H9 (cell line): ENCODE measurements at regions not wholly inside any gene's neighbourhood (a gene's known extent, or its start where the extent isn't known, plus 50 kb on each side); places are given as distances from the start of the nearest gene placed in this dataset.

Experiments
- DNase-seq: peaks from one replicate; pipeline ENCODE4 v3.0.0-alpha.2; 2017
- H2AFZ ChIP-seq: one replicate; pipeline ENCODE4 v1.6.1; 2013; ENCODE audit warnings: mild to moderate bottlenecking, low read length, control low read depth, moderate library complexity
- H2AK5ac ChIP-seq: 2 replicates; pipeline ENCODE4 v1.6.1; 2013; ENCODE audit warnings: low read length, control low read depth, mixed read lengths; ENCODE audit not compliant: insufficient read length
- H2BK120ac ChIP-seq: one replicate; pipeline ENCODE4 v1.6.1; 2013; ENCODE audit warnings: low read depth, mild to moderate bottlenecking, low read length, control low read depth, inconsistent platforms; ENCODE audit not compliant: poor library complexity, severe bottlenecking
- H2BK12ac ChIP-seq: 2 replicates; pipeline ENCODE4 v1.6.1; 2013; ENCODE audit warnings: low read length, control low read depth, mixed read lengths, low read depth; ENCODE audit not compliant: insufficient read length
- H2BK15ac ChIP-seq: 2 replicates; pipeline ENCODE4 v1.6.1; 2013; ENCODE audit warnings: low read depth, low read length, control low read depth
- H2BK20ac ChIP-seq: one replicate; pipeline ENCODE4 v1.6.1; 2013; ENCODE audit warnings: low read depth, mild to moderate bottlenecking, low read length, control low read depth, inconsistent platforms; ENCODE audit not compliant: poor library complexity, severe bottlenecking
- H2BK5ac ChIP-seq: 2 replicates; pipeline ENCODE4 v1.6.1; 2013; ENCODE audit warnings: low read length, control low read depth, mixed read lengths; ENCODE audit not compliant: insufficient read length
- H3K14ac ChIP-seq: 2 replicates; pipeline ENCODE4 v1.6.1; 2013; ENCODE audit warnings: low read length, control low read depth; ENCODE audit not compliant: insufficient read depth
- H3K18ac ChIP-seq: 2 replicates; pipeline ENCODE4 v1.6.1; 2013; ENCODE audit warnings: low read depth, mild to moderate bottlenecking, mixed read lengths, low read length, control low read depth; ENCODE audit not compliant: insufficient read length
- H3K23ac ChIP-seq: 2 replicates; pipeline ENCODE4 v1.6.1; 2013; ENCODE audit warnings: low read length, control low read depth, mixed read lengths, low read depth; ENCODE audit not compliant: insufficient read length
- H3K23me2 ChIP-seq: 2 replicates; pipeline ENCODE4 v1.6.1; 2013; ENCODE audit warnings: low read depth, mild to moderate bottlenecking, mixed read lengths, low read length, control low read depth; ENCODE audit not compliant: insufficient read length, poor library complexity, severe bottlenecking
- H3K27ac ChIP-seq: 2 replicates; pipeline ENCODE4 v1.5.1; 2013; ENCODE audit warnings: low read length, control low read depth, mixed read lengths, low read depth; ENCODE audit not compliant: insufficient read length
- H3K27me3 ChIP-seq: 2 replicates; pipeline ENCODE4 v1.6.1; 2013; ENCODE audit warnings: low read length, control low read depth, inconsistent platforms; ENCODE audit not compliant: insufficient read depth
- H3K4ac ChIP-seq: 2 replicates; pipeline ENCODE4 v1.6.1; 2013; ENCODE audit warnings: low read depth, mild to moderate bottlenecking, control low read depth, inconsistent platforms, low read length, moderate library complexity
- H3K4me1 ChIP-seq: 2 replicates; pipeline ENCODE4 v1.6.1; 2013; ENCODE audit warnings: low read length, control low read depth, inconsistent platforms; ENCODE audit not compliant: insufficient read depth
- H3K4me2 ChIP-seq: 2 replicates; pipeline ENCODE4 v1.6.1; 2013; ENCODE audit warnings: low read length, control low read depth, mixed read lengths; ENCODE audit not compliant: insufficient read length, insufficient read depth
- H3K56ac ChIP-seq: 2 replicates; pipeline ENCODE4 v1.6.1; 2013; ENCODE audit warnings: low read depth, mild to moderate bottlenecking, mixed read lengths, low read length, control low read depth; ENCODE audit not compliant: insufficient read length
- H3K79me1 ChIP-seq: 2 replicates; pipeline ENCODE4 v1.6.1; 2013; ENCODE audit warnings: low read depth, mild to moderate bottlenecking, moderate library complexity, low read length, control low read depth, inconsistent platforms; ENCODE audit not compliant: insufficient read depth, poor library complexity, severe bottlenecking
- H3K79me2 ChIP-seq: 2 replicates; pipeline ENCODE4 v1.6.1; 2013; ENCODE audit warnings: low read length, control low read depth, inconsistent platforms; ENCODE audit not compliant: insufficient read depth
- H3K9ac ChIP-seq: 2 replicates; pipeline ENCODE4 v1.6.1; 2013; ENCODE audit warnings: low read length, control low read depth, mixed read lengths; ENCODE audit not compliant: insufficient read length; ENCODE audit errors: extremely low read depth
- H3K9me3 ChIP-seq: one replicate; pipeline ENCODE4 v1.6.1; 2013; ENCODE audit warnings: low read depth, low read length, inconsistent platforms; ENCODE audit not compliant: control insufficient read depth
- H3T11ph ChIP-seq: one replicate; pipeline ENCODE4 v1.6.1; 2013; ENCODE audit warnings: mild to moderate bottlenecking, low read length, control low read depth, inconsistent platforms
- H4K20me1 ChIP-seq: one replicate; pipeline ENCODE4 v1.6.1; 2013; ENCODE audit not compliant: control insufficient read depth, insufficient read length, insufficient read depth
- H4K5ac ChIP-seq: 2 replicates; pipeline ENCODE4 v1.6.1; 2013; ENCODE audit warnings: low read depth, mild to moderate bottlenecking, mixed read lengths, low read length, control low read depth; ENCODE audit not compliant: insufficient read length
- H4K8ac ChIP-seq: replicated peaks from 2 replicates; pipeline ENCODE4 v1.6.1; 2013; ENCODE audit warnings: low read length, control low read depth, mixed read lengths, low read depth; ENCODE audit not compliant: insufficient read length
- H4K91ac ChIP-seq: 2 replicates; pipeline ENCODE4 v1.6.1; 2013; ENCODE audit warnings: low read depth, mild to moderate bottlenecking, moderate library complexity, mixed read lengths, low read length, control low read depth; ENCODE audit not compliant: insufficient read length
- H3K27ac Mint-ChIP-seq, 3 experiments: 2 replicates in 2 of 3; 3 replicates in 1 of 3; pipeline ENCODE4 v1.8.0; 2020 to 2021; ENCODE audit warnings: mixed read lengths in 3 of 3, mild to moderate bottlenecking in 1 of 3, moderate library complexity in 1 of 3
- H3K27me3 Mint-ChIP-seq: 2 replicates; pipeline ENCODE4 v1.8.0; 2021; ENCODE audit warnings: low read depth, mild to moderate bottlenecking, moderate library complexity, mixed read lengths
- H3K36me3 Mint-ChIP-seq, 3 experiments: 2 replicates in 2 of 3; 3 replicates in 1 of 3; pipeline ENCODE4 v1.8.0; 2020 to 2021; ENCODE audit warnings: low read depth in 3 of 3, mixed read lengths in 3 of 3; ENCODE audit not compliant: insufficient read depth in 1 of 3
- H3K4me1 Mint-ChIP-seq, 2 experiments: 2 replicates each; pipeline ENCODE4 v1.8.0; 2020; ENCODE audit warnings: mixed read lengths in 2 of 2
- H3K4me3 Mint-ChIP-seq, 2 experiments: 2 replicates in 1 of 2; 3 replicates in 1 of 2; pipeline ENCODE4 v1.8.0; 2020 to 2021; ENCODE audit warnings: mild to moderate bottlenecking in 2 of 2, mixed read lengths in 2 of 2, moderate library complexity in 1 of 2
- H3K9me3 Mint-ChIP-seq, 2 experiments: 2 replicates in 1 of 2; 3 replicates in 1 of 2; pipeline ENCODE4 v1.8.0; 2020; ENCODE audit warnings: mild to moderate bottlenecking in 2 of 2, mixed read lengths in 2 of 2, moderate library complexity in 1 of 2
- WGBS: extraction: QIAGEN DNeasy Blood & Tissue Kit; methylation state at CpG from one replicate; pipeline ENCODE4 v1.1.7; 2013; ENCODE audit warnings: missing lambda C conversion rate, low lambda C conversion rate, mixed read lengths; ENCODE audit not compliant: insufficient read length; ENCODE audit errors: extremely low coverage; 5-methylcytosine and 5-hydroxymethylcytosine counted together
- TF ChIP-seq, protein P1 (sequence below): fragments of 200-600 bp; sonication (generic); conservative IDR thresholded peaks from 3 replicates; pipeline ENCODE4 v1.8.0; 2021; ENCODE audit warnings: antibody characterized with exemption, mild to moderate bottlenecking

DNA sequence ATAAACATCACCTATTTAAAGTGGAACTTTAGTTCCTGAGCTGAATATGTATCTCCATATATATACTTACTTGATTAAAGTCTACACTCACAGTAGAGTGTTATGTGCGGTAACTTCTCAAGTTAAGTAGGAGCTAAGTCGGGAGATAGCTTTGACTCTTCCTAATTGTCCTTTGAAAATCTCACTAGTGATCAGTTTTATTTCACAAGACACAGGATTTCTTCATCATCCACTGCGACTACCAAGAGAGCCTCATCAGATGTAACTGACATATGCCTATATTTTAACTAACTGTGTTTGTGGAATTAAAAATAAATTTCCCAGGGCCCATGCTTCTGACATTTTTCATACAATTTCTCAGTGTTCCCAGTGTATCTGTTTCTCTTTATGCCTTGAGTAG lies 1664.0 kb downstream of the EFNB2 start:
- Mint-ChIP-seq H3K9me3 (no peaks in the 10 kb centered on the region), H3K4me3 (no peak overlapping the region), H3K36me3 (no peaks in the 10 kb centered on the region), H3K27me3 (no peaks in the 10 kb centered on the region), H3K27ac (no peak overlapping the region), H3K4me1 (peaks cover 8 to 9% of the 10 kb centered on the region in 2 experiments; a peak in 3 of 4 replicates)
- Histone ChIP-seq H2AK5ac (no peak overlapping the region), H2BK5ac (no peak overlapping the region), H3K9ac (no peak overlapping the region), H4K20me1 (no peaks in the 10 kb centered on the region), H3K9me3 (no peaks in the 10 kb centered on the region), H3K23ac (no peak overlapping the region), H2BK120ac (no peak overlapping the region), H4K91ac (no peak overlapping the region), H4K5ac (no peak overlapping the region), H3K56ac (no peak overlapping the region), H2AFZ (no peak overlapping the region), H4K8ac (no peak overlapping the region), H2BK20ac (no peak overlapping the region), H3K4me2 (no peak overlapping the region), H2BK15ac (no peak overlapping the region), H3K23me2 (no peaks in the 10 kb centered on the region), H3K27me3 (no peaks in the 10 kb centered on the region), H3K14ac (no peak overlapping the region), H3K79me1 (no peaks in the 10 kb centered on the region), H3K18ac (no peak overlapping the region), H3K4ac (no peak overlapping the region), H3K4me1 (no peaks in the 10 kb centered on the region), H3T11ph (no peak overlapping the region), H3K27ac (no peak overlapping the region), H3K79me2 (no peaks in the 10 kb centered on the region), H2BK12ac (no peak overlapping the region)
- TF ChIP-seq, protein P1, sequence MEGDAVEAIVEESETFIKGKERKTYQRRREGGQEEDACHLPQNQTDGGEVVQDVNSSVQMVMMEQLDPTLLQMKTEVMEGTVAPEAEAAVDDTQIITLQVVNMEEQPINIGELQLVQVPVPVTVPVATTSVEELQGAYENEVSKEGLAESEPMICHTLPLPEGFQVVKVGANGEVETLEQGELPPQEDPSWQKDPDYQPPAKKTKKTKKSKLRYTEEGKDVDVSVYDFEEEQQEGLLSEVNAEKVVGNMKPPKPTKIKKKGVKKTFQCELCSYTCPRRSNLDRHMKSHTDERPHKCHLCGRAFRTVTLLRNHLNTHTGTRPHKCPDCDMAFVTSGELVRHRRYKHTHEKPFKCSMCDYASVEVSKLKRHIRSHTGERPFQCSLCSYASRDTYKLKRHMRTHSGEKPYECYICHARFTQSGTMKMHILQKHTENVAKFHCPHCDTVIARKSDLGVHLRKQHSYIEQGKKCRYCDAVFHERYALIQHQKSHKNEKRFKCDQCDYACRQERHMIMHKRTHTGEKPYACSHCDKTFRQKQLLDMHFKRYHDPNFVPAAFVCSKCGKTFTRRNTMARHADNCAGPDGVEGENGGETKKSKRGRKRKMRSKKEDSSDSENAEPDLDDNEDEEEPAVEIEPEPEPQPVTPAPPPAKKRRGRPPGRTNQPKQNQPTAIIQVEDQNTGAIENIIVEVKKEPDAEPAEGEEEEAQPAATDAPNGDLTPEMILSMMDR = no peak
- no CpG with 5 or more reads among the region's 3 CpGs for WGBS
- no peak for DNase-seq
